HG02973 (cell line): ENCODE measurements at regions not wholly inside any gene's neighbourhood (a gene's known extent, or its start where the extent isn't known, plus 50 kb on each side); places are given as distances from the start of the nearest gene placed in this dataset.

Experiments
- ATAC-seq: cut with Tn5 transposase; IDR thresholded peaks from one replicate; pipeline ENCODE4 v1.9.1; 2021; ENCODE audit warnings: moderate library complexity; ENCODE audit not compliant: unreplicated experiment

- ATAC-seq = no peak
These were observed 118.7 kb downstream of the VAPA start for GRCh38 chr18:10032331-10033015.

GRCh38 chr18:10033016-10033399 lies 119.2 kb downstream of the VAPA start:
- ATAC-seq = no peak

- ATAC-seq = no peak
These were observed 121.6 kb downstream of the VAPA start for GRCh38 chr18:10035281-10035991.

GRCh38 chr18:10036479-10036878 lies 122.7 kb downstream of the VAPA start:
- no peak for ATAC-seq

- no peak for ATAC-seq
These were observed 123.4 kb downstream of the VAPA start for GRCh38 chr18:10037181-10037580.

GRCh38 chr18:10038268-10038667 lies 124.5 kb downstream of the VAPA start:
- no peak for ATAC-seq

GRCh38 chr18:10040287-10041011 lies 126.6 kb downstream of the VAPA start:
- ATAC-seq = no peak

GRCh38 chr18:10041180-10041579 lies 127.4 kb downstream of the VAPA start:
- ATAC-seq = no peak

GRCh38 chr18:10042492-10042891 lies 128.7 kb downstream of the VAPA start:
- ATAC-seq = no peak

GRCh38 chr18:10044054-10044453 lies 130.2 kb downstream of the VAPA start:
- ATAC-seq = no peak

GRCh38 chr18:10045296-10045891 lies 131.6 kb downstream of the VAPA start:
- no peak for ATAC-seq

- ATAC-seq = no peak
These were observed 132.5 kb downstream of the VAPA start for GRCh38 chr18:10046178-10046807.

- ATAC-seq = no peak
These were observed 133.4 kb downstream of the VAPA start for GRCh38 chr18:10047237-10047636.

- ATAC-seq = no peak
These were observed 135.9 kb downstream of the VAPA start for GRCh38 chr18:10049747-10050146.

- no peak for ATAC-seq
These were observed 137.1 kb downstream of the VAPA start for GRCh38 chr18:10050956-10051355.

- ATAC-seq = no peak
These were observed 138.2 kb downstream of the VAPA start for GRCh38 chr18:10051877-10052631.

GRCh38 chr18:10052871-10053270 lies 139.1 kb downstream of the VAPA start:
- ATAC-seq = no peak

- no peak for ATAC-seq
These were observed 140.0 kb downstream of the VAPA start for GRCh38 chr18:10053861-10054260.

GRCh38 chr18:10054366-10054765 lies 140.6 kb downstream of the VAPA start:
- no peak for ATAC-seq

GRCh38 chr18:10055125-10055750 lies 141.4 kb downstream of the VAPA start:
- no peak for ATAC-seq
